IMR-90 (cell line): ENCODE measurements at regions not wholly inside any gene's neighbourhood (a gene's known extent, or its start where the extent isn't known, plus 50 kb on each side); places are given as distances from the start of the nearest gene placed in this dataset.

Experiments
- ATAC-seq: fragments of 200-7000 bp; cut with Tn5 transposase; 2 replicates; pipeline ENCODE4 v1.9.1; 2020; ENCODE audit warnings: low read depth, mild to moderate bottlenecking, moderate library complexity
- BruUV-seq: library from RNA; stranded (reverse); fragments of 400-500 nt; replicated peaks from 2 replicates; lab custom pipeline; 2021; lab: Mats Ljungman, UMichigan
- CTCF ChIA-PET: fragments of 300-600 bp; formaldehyde crosslinking; extraction: SDS; loops from one replicate; lab custom pipeline; 2021; ENCODE audit warnings: antibody characterized with exemption; lab: Yijun Ruan, JAX
- POLR2A ChIA-PET: fragments of 300-600 bp; sonication (Branson Sonifier 250); formaldehyde crosslinking; loops from one replicate; lab custom pipeline; 2022; ENCODE audit warnings: antibody characterized with exemption; ENCODE audit not compliant: unreplicated experiment; lab: Charles Lee
- DNase-seq: peaks from one replicate; pipeline ENCODE4 v3.0.0; 2013
- H2AFZ ChIP-seq: replicated peaks from 2 replicates; pipeline ENCODE3; 2013; ENCODE audit warnings: low read length, mild to moderate bottlenecking; ENCODE audit not compliant: poor library complexity
- H2AK5ac ChIP-seq: 2 replicates; pipeline ENCODE4 v1.6.1; 2013; ENCODE audit warnings: low read depth, low read length, inconsistent platforms
- H2AK9ac ChIP-seq: replicated peaks from 2 replicates; pipeline ENCODE3; 2013; ENCODE audit warnings: mild to moderate bottlenecking, low read depth, low read length, moderate library complexity; ENCODE audit not compliant: poor library complexity
- H2BK120ac ChIP-seq: 2 replicates; pipeline ENCODE4 v1.6.1; 2013; ENCODE audit warnings: low read depth, low read length, inconsistent platforms
- H2BK15ac ChIP-seq: 3 replicates; pipeline ENCODE4 v1.6.1; 2013; ENCODE audit warnings: low read depth, low read length, inconsistent platforms
- H2BK20ac ChIP-seq: 2 replicates; pipeline ENCODE4 v1.6.1; 2013; ENCODE audit warnings: low read depth, mild to moderate bottlenecking, inconsistent platforms, low read length, moderate library complexity
- H2BK5ac ChIP-seq: 2 replicates; pipeline ENCODE4 v1.6.1; 2013; ENCODE audit warnings: mild to moderate bottlenecking, low read depth, low read length, inconsistent platforms; ENCODE audit not compliant: poor library complexity, severe bottlenecking
- H3K14ac ChIP-seq: replicated peaks from 2 replicates; pipeline ENCODE4 v1.6.1; 2013; ENCODE audit warnings: low read depth, low read length, inconsistent platforms
- H3K18ac ChIP-seq: 2 replicates; pipeline ENCODE4 v1.6.1; 2013; ENCODE audit warnings: low read depth, low read length, control low read depth
- H3K23ac ChIP-seq: 2 replicates; pipeline ENCODE4 v1.6.1; 2013; ENCODE audit warnings: low read depth, low read length, inconsistent platforms
- H3K27ac ChIP-seq: 2 replicates; pipeline ENCODE4 v1.5.1; 2013; ENCODE audit warnings: mild to moderate bottlenecking, control low read depth, low read length; ENCODE audit not compliant: insufficient read depth
- H3K27me3 ChIP-seq: 2 replicates; pipeline ENCODE4 v1.6.1; 2013; ENCODE audit warnings: low read length; ENCODE audit not compliant: control insufficient read depth, insufficient read depth
- H3K36me3 ChIP-seq: 2 replicates; pipeline ENCODE4 v1.6.1; 2013; ENCODE audit warnings: low read length, mixed read lengths; ENCODE audit not compliant: control insufficient read depth, insufficient read depth
- H3K4ac ChIP-seq: 2 replicates; pipeline ENCODE4 v1.6.1; 2013; ENCODE audit warnings: low read depth, low read length, inconsistent platforms
- H3K4me1 ChIP-seq: 2 replicates; pipeline ENCODE4 v1.6.1; 2013; ENCODE audit warnings: low read length, mixed read lengths; ENCODE audit not compliant: control insufficient read depth, insufficient read depth
- H3K4me2 ChIP-seq: 2 replicates; pipeline ENCODE4 v1.6.1; 2013; ENCODE audit warnings: low read depth, mild to moderate bottlenecking, control low read depth, low read length, moderate library complexity
- H3K4me3 ChIP-seq: 2 replicates; pipeline ENCODE4 v1.5.1; 2013; ENCODE audit warnings: low read depth, mild to moderate bottlenecking, control low read depth, low read length, moderate library complexity; ENCODE audit not compliant: insufficient read depth
- H3K56ac ChIP-seq: 2 replicates; pipeline ENCODE4 v1.6.1; 2013; ENCODE audit warnings: low read length, inconsistent platforms; ENCODE audit not compliant: insufficient read depth; ENCODE audit errors: extremely low read depth
- H3K79me1 ChIP-seq, 2 experiments: 2 replicates each; pipeline ENCODE4 v1.6.1; 2013; ENCODE audit warnings: low read length in 2 of 2, inconsistent platforms in 1 of 2, low read depth in 1 of 2
- H3K9ac ChIP-seq: 2 replicates; pipeline ENCODE4 v1.6.1; 2013; ENCODE audit warnings: low read depth, low read length, control low read depth
- H3K9me1 ChIP-seq: 2 replicates; pipeline ENCODE4 v1.6.1; 2013; ENCODE audit warnings: low read length, inconsistent platforms; ENCODE audit not compliant: insufficient read depth
- H3K9me3 ChIP-seq: 2 replicates; pipeline ENCODE4 v1.6.1; 2013; ENCODE audit warnings: low read length; ENCODE audit not compliant: control insufficient read depth, insufficient read depth
- H4K20me1 ChIP-seq: 2 replicates; pipeline ENCODE4 v1.6.1; 2013; ENCODE audit warnings: low read length, inconsistent platforms; ENCODE audit not compliant: insufficient read depth
- H4K5ac ChIP-seq: 2 replicates; pipeline ENCODE4 v1.6.1; 2013; ENCODE audit warnings: mild to moderate bottlenecking, low read depth, low read length, control low read depth
- H4K8ac ChIP-seq, 2 experiments: 2 replicates each; pipeline ENCODE4 v1.6.1; 2013; ENCODE audit warnings: low read depth in 2 of 2, low read length in 2 of 2, control low read depth in 1 of 2, inconsistent platforms in 1 of 2
- H4K91ac ChIP-seq: 2 replicates; pipeline ENCODE4 v1.6.1; 2013; ENCODE audit warnings: low read depth, low read length, inconsistent platforms; ENCODE audit not compliant: insufficient read depth
- BHLHE40 ChIP-seq: fragments of 150-350 bp; IDR thresholded peaks from 2 replicates; pipeline ENCODE4 v1.6.1; 2016; ENCODE audit warnings: mild to moderate bottlenecking, low read depth, low read length
- CEBPB ChIP-seq: IDR thresholded peaks from 2 replicates; pipeline ENCODE4 v1.6.1; 2012; ENCODE audit warnings: low read depth, low read length, improper control_type of control experiment
- CHD1 ChIP-seq: IDR thresholded peaks from 2 replicates; pipeline ENCODE4 v1.6.1; 2012; ENCODE audit warnings: low read depth, low read length, improper control_type of control experiment
- CTCF ChIP-seq: conservative IDR thresholded peaks from 2 replicates; pipeline ENCODE4 v1.5.1; 2012; ENCODE audit warnings: mild to moderate bottlenecking, low read depth, low read length, improper control_type of control experiment
- FOS ChIP-seq: fragments of 150-350 bp; IDR thresholded peaks from 2 replicates; pipeline ENCODE4 v1.6.1; 2016; ENCODE audit warnings: low read depth, low read length
- MAFK ChIP-seq: IDR thresholded peaks from 2 replicates; pipeline ENCODE4 v1.6.1; 2012; ENCODE audit warnings: low read depth, low read length, improper control_type of control experiment
- MAZ ChIP-seq: IDR thresholded peaks from 2 replicates; pipeline ENCODE4 v1.6.1; 2012; ENCODE audit warnings: low read depth, mild to moderate bottlenecking, low read length, improper control_type of control experiment, moderate library complexity, borderline replicate concordance
- MXI1 ChIP-seq: IDR thresholded peaks from 2 replicates; pipeline ENCODE4 v1.6.1; 2012; ENCODE audit warnings: low read depth, mild to moderate bottlenecking, low read length, moderate library complexity, borderline replicate concordance
- NFE2L2 ChIP-seq: fragments of 150-350 bp; IDR thresholded peaks from 2 replicates; pipeline ENCODE4 v1.6.1; 2016; ENCODE audit warnings: low read depth, mild to moderate bottlenecking, low read length
- POLR2A ChIP-seq: IDR thresholded peaks from 2 replicates; pipeline ENCODE4 v1.6.1; 2012; ENCODE audit warnings: mild to moderate bottlenecking, low read depth, low read length
- RAD21 ChIP-seq: IDR thresholded peaks from 2 replicates; pipeline ENCODE4 v1.6.1; 2012; ENCODE audit warnings: low read length, improper control_type of control experiment
- RCOR1 ChIP-seq: IDR thresholded peaks from 2 replicates; pipeline ENCODE4 v1.6.1; 2012; ENCODE audit warnings: mild to moderate bottlenecking, low read length, improper control_type of control experiment; ENCODE audit not compliant: insufficient replicate concordance
- RFX5 ChIP-seq: IDR thresholded peaks from 2 replicates; pipeline ENCODE4 v1.8.0; 2012; ENCODE audit warnings: low read depth, mild to moderate bottlenecking, low read length, moderate library complexity
- SMC3 ChIP-seq: fragments of 150-350 bp; IDR thresholded peaks from 2 replicates; pipeline ENCODE4 v1.6.1; 2016; ENCODE audit warnings: low read depth, mild to moderate bottlenecking, antibody characterized with exemption, low read length, moderate library complexity
- USF2 ChIP-seq: fragments of 150-350 bp; IDR thresholded peaks from 2 replicates; pipeline ENCODE4 v1.6.1; 2017; ENCODE audit warnings: mild to moderate bottlenecking, antibody characterized with exemption, low read length, low read depth
- WGBS, 2 experiments: methylation state at CpG; one replicate each; pipeline versions ENCODE4 v1.1.5 to v1.1.7; 2013; ENCODE audit warnings: missing lambda C conversion rate in 2 of 2; ENCODE audit not compliant: insufficient read length in 1 of 2; ENCODE audit errors: extremely low coverage in 2 of 2; 5-methylcytosine and 5-hydroxymethylcytosine counted together
- dilution Hi-C: fragments of 300-500 bp; cut with HindIII; formaldehyde crosslinking; loops from one replicate; pipeline ENCODE4 v1.14.3; 2018; ENCODE audit warnings: low sequenced_read_pairs; ENCODE audit not compliant: unreplicated experiment
- in situ Hi-C: fragments of 300-500 bp; cut with MboI; formaldehyde crosslinking; loops from 3 replicates; pipeline ENCODE4 v1.14.3; 2019; ENCODE audit warnings: low sequenced_read_pairs, inconsistent platforms, mixed read lengths
- intact Hi-C: fragments of 100-400 bp; cut with micrococcal nuclease; formaldehyde crosslinking; loops from 2 replicates; pipeline ENCODE4 v1.10.0; 2022
- TF ChIP-seq, protein P1 (sequence below): fragments of 150-350 bp; IDR thresholded peaks from 2 replicates; pipeline ENCODE4 v1.6.1; 2016; ENCODE audit warnings: low read depth, mild to moderate bottlenecking, low read length, moderate library complexity, borderline replicate concordance

GRCh38 chr5:99119326-99119725 is 190.5 kb upstream of the CHD1 start:
- WGBS, 2 experiments, result no CpG with 5 or more reads among the region's 3 CpGs
- no peak for TF ChIP-seq NFE2L2
- no peak for TF ChIP-seq RAD21
- TF ChIP-seq CTCF, result no peak
- no peak for TF ChIP-seq MXI1
- TF ChIP-seq MAFK, result no peak
- no peak for TF ChIP-seq SMC3
- no peak for TF ChIP-seq RCOR1
- TF ChIP-seq BHLHE40, result no peak
- no peak for TF ChIP-seq CHD1
- TF ChIP-seq CEBPB, result no peak
- TF ChIP-seq, protein P1, sequence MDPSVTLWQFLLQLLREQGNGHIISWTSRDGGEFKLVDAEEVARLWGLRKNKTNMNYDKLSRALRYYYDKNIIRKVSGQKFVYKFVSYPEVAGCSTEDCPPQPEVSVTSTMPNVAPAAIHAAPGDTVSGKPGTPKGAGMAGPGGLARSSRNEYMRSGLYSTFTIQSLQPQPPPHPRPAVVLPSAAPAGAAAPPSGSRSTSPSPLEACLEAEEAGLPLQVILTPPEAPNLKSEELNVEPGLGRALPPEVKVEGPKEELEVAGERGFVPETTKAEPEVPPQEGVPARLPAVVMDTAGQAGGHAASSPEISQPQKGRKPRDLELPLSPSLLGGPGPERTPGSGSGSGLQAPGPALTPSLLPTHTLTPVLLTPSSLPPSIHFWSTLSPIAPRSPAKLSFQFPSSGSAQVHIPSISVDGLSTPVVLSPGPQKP, result no peak
- no peak for TF ChIP-seq POLR2A
- no peak for TF ChIP-seq MAZ
- TF ChIP-seq FOS, result no peak
- no peak for TF ChIP-seq USF2
- TF ChIP-seq RFX5, result no peak

More at GRCh38 chr5:99119326-99119725, 190.5 kb upstream of the CHD1 start:
- Histone ChIP-seq H3K9me1 (no peaks in the 10 kb centered on the region), H2BK5ac (no peak overlapping the region), H3K9ac (no peak overlapping the region), H2BK15ac (no peak overlapping the region), H3K36me3 (no peaks in the 10 kb centered on the region), H3K4me2 (no peak overlapping the region), H3K9me3 (no peaks in the 10 kb centered on the region), H4K20me1 (no peaks in the 10 kb centered on the region), H3K23ac (no peak overlapping the region), H4K5ac (no peak overlapping the region), H3K27ac (no peak overlapping the region), H4K8ac (no peak overlapping the region), H2BK120ac (no peak overlapping the region), H4K91ac (no peak overlapping the region), H3K4me1 (no peaks in the 10 kb centered on the region), H2AFZ (no peak overlapping the region), H2AK9ac (no peak overlapping the region), H3K79me1 (no peaks in the 10 kb centered on the region), H2BK20ac (no peak overlapping the region), H3K27me3 (no peaks in the 10 kb centered on the region), H3K14ac (no peak overlapping the region), H3K56ac (no peak overlapping the region), H3K18ac (no peak overlapping the region), H3K4ac (no peak overlapping the region), H3K4me3 (no peak overlapping the region), H2AK5ac (no peak overlapping the region)
- no TSS peak for BruUV-seq
- POLR2A ChIA-PET, result no interaction called here
- in situ Hi-C loops, result no loop called here
- dilution Hi-C loops, result no loop called here
- ATAC-seq (no peak), DNase-seq (no peak)
- CTCF ChIA-PET, result no interaction called here
- intact Hi-C loops, result no loop called here
